CD4-positive, alpha-beta memory T cell (primary cell): ENCODE measurements at regions not wholly inside any gene's neighbourhood (a gene's known extent, or its start where the extent isn't known, plus 50 kb on each side); places are given as distances from the start of the nearest gene placed in this dataset.

Experiments used
- CTCF ChIA-PET: fragments of 350-600 bp; sonication (Branson Sonifier 250); formaldehyde crosslinking; loops from one replicate; lab custom pipeline; 2021; ENCODE audit warnings: inconsistent platforms; ENCODE audit not compliant: partially characterized antibody; lab: Charles Lee
- POLR2A ChIA-PET: fragments of 350-600 bp; sonication (Branson Sonifier 250); formaldehyde crosslinking; loops from one replicate; lab custom pipeline; 2021; ENCODE audit not compliant: partially characterized antibody; lab: Charles Lee
- DNase-seq, 5 donors: peaks; one replicate each; pipeline versions ENCODE4 v3.0.0 to v3.0.0-alpha.2; 2020 to 2022; ENCODE audit warnings: mixed read lengths in 1 of 5
- H3K27ac ChIP-seq: one replicate; pipeline ENCODE4 v1.7.0; 2013; ENCODE audit warnings: low read depth, low read length
- H3K27me3 ChIP-seq: 2 replicates; pipeline ENCODE4 v1.7.0; 2013; ENCODE audit warnings: mild to moderate bottlenecking, low read length, moderate library complexity; ENCODE audit not compliant: insufficient read depth
- H3K36me3 ChIP-seq: 2 replicates; pipeline ENCODE4 v1.7.0; 2013; ENCODE audit warnings: mild to moderate bottlenecking, low read length, moderate library complexity; ENCODE audit not compliant: insufficient read depth
- H3K4me1 ChIP-seq: 2 replicates; pipeline ENCODE4 v1.7.0; 2013; ENCODE audit warnings: mild to moderate bottlenecking, low read length, moderate library complexity; ENCODE audit not compliant: insufficient read depth
- H3K4me3 ChIP-seq, 2 donors: one replicate each; pipeline ENCODE4 v1.7.0; 2013; ENCODE audit warnings: low read length in 2 of 2, mild to moderate bottlenecking in 1 of 2
- H3K9me3 ChIP-seq, 2 donors: one replicate each; pipeline ENCODE4 v1.7.0; 2013; ENCODE audit warnings: low read length in 2 of 2, control low read depth in 1 of 2; ENCODE audit not compliant: control insufficient read depth in 1 of 2
- H3K27ac Mint-ChIP-seq, 7 donors: one replicate each; pipeline ENCODE4 v1.8.0; 2020 to 2021; ENCODE audit warnings: mixed read lengths in 7 of 7, mild to moderate bottlenecking in 6 of 7, inconsistent platforms in 3 of 7, moderate library complexity in 3 of 7
- H3K27me3 Mint-ChIP-seq, 2 donors: one replicate each; pipeline ENCODE4 v1.8.0; 2020 to 2021; ENCODE audit warnings: mixed read lengths in 2 of 2
- H3K36me3 Mint-ChIP-seq, 2 donors: one replicate each; pipeline ENCODE4 v1.8.0; 2020 to 2021; ENCODE audit warnings: mixed read lengths in 2 of 2, inconsistent platforms in 1 of 2, mild to moderate bottlenecking in 1 of 2
- H3K4me1 Mint-ChIP-seq, 4 donors: one replicate each; pipeline ENCODE4 v1.8.0; 2020 to 2021; ENCODE audit warnings: mixed read lengths in 4 of 4, mild to moderate bottlenecking in 1 of 4
- H3K4me3 Mint-ChIP-seq, 8 donors: one replicate each; pipeline ENCODE4 v1.8.0; 2020 to 2021; ENCODE audit warnings: mixed read lengths in 8 of 8, mild to moderate bottlenecking in 7 of 8, moderate library complexity in 6 of 8, inconsistent platforms in 3 of 8
- H3K9me3 Mint-ChIP-seq, 8 donors: one replicate each; pipeline ENCODE4 v1.8.0; 2020 to 2021; ENCODE audit warnings: mixed read lengths in 8 of 8, mild to moderate bottlenecking in 5 of 8, inconsistent platforms in 3 of 8, moderate library complexity in 1 of 8
- intact Hi-C: fragments of 100-400 bp; cut with micrococcal nuclease; formaldehyde crosslinking; loops from one replicate; pipeline ENCODE4 v1.15.1; 2023

- intact Hi-C loops: no loop called here
- no peaks in the 10 kb centered on the region for H3K4me1 Mint-ChIP-seq
- H3K27me3 Mint-ChIP-seq: no peaks in the 10 kb centered on the region
- H3K27ac ChIP-seq: no peak overlapping the region
- no peaks in the 10 kb centered on the region for H3K4me1 ChIP-seq
- H3K9me3 ChIP-seq: no peaks in the 10 kb centered on the region
- ChIA-PET CTCF (no interaction called here), POLR2A (no interaction called here)
- H3K27me3 ChIP-seq: no peaks in the 10 kb centered on the region
- no peaks in the 10 kb centered on the region for H3K36me3 Mint-ChIP-seq
- H3K9me3 Mint-ChIP-seq: peaks cover 0 to 8% (median 1%) of the 10 kb centered on the region in 8 donors
- H3K4me3 Mint-ChIP-seq: no peak overlapping the region
- DNase-seq: no peak
- no peaks in the 10 kb centered on the region for H3K36me3 ChIP-seq
- H3K4me3 ChIP-seq: no peak overlapping the region
- no peak overlapping the region for H3K27ac Mint-ChIP-seq
Measured at GRCh38 chr1:191624044-191624443, 534.2 kb upstream of the RGS18 start.

DNA sequence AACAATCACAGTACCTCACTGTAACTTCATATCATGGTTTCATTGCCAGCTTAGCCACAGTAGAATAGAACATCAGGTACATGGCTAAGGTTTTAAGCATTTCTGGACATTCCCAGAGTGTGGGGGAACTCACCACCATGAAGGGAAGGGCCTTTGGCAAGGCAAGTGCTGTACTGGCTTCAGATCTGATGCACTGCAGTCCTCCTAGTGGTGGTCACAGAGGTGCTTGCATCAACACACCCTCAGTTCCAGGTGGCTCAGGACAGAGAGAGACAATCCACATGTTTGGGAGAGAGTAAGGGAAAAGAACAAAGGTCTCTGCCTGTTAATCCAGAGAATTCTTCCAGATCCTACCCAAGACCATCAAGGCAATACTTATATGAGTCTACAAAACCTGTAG lies 528.4 kb upstream of the RGS18 start:
- peaks cover 0 to 14% (median 7%) of the 10 kb centered on the region in 8 donors for H3K9me3 Mint-ChIP-seq
- intact Hi-C loops: no loop called here
- ChIA-PET POLR2A (no interaction called here), CTCF (no interaction called here)
- DNase-seq: peak in 1 of 5 donors; percentile 15
- H3K36me3 Mint-ChIP-seq: no peaks in the 10 kb centered on the region
- H3K36me3 ChIP-seq: no peaks in the 10 kb centered on the region
- no peaks in the 10 kb centered on the region for H3K4me1 ChIP-seq
- no peak overlapping the region for H3K4me3 Mint-ChIP-seq
- H3K27ac ChIP-seq: no peak overlapping the region
- H3K27me3 Mint-ChIP-seq: no peaks in the 10 kb centered on the region
- no peaks in the 10 kb centered on the region for H3K4me1 Mint-ChIP-seq
- H3K9me3 ChIP-seq: no peaks in the 10 kb centered on the region
- H3K27ac Mint-ChIP-seq: no peak overlapping the region
- H3K27me3 ChIP-seq: no peaks in the 10 kb centered on the region
- no peak overlapping the region for H3K4me3 ChIP-seq

DNA sequence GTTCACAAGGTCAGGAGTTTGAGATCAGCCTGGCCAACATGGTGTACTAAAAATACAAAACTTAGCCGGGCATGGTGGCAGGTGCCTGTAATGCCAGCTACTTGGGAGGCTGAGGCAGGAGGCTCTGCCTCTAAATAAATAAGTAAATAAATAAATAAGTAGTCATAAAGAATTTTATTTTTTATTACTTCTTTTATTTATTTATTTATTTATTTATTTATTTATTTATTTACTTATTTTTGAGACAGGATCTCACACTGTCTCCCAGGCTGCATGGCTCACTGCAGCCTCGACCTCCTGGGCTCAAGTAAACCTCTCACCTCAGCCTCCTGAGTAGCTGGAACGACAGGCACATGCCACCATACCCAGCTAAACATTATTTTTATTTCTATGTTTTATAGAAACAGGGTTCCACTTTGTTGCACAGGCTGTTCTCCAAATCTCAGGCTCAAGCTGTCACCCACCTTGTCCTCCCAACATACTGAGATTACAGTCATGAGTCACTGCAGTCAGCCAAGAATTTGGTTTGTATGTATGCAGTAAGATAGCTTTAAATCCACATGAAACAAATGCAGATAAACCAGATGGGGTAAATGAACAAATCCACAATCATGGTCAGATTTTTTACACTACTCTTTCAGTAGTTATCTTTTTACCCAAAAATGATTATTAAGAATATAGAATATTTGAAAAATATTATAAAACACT lies 523.3 kb upstream of the RGS18 start:
- Mint-ChIP-seq H3K27ac (no peak overlapping the region), H3K4me3 (no peak overlapping the region), H3K9me3 (peaks cover 0 to 17% (median 6%) of the 10 kb centered on the region in 8 donors), H3K4me1 (no peaks in the 10 kb centered on the region), H3K27me3 (no peaks in the 10 kb centered on the region), H3K36me3 (no peaks in the 10 kb centered on the region)
- Histone ChIP-seq H3K4me1 (no peaks in the 10 kb centered on the region), H3K9me3 (no peaks in the 10 kb centered on the region), H3K4me3 (no peak overlapping the region), H3K36me3 (no peaks in the 10 kb centered on the region), H3K27me3 (no peaks in the 10 kb centered on the region), H3K27ac (no peak overlapping the region)
- ChIA-PET CTCF (no interaction called here), POLR2A (no interaction called here)
- intact Hi-C loops: no loop called here
- DNase-seq: no peak

DNA sequence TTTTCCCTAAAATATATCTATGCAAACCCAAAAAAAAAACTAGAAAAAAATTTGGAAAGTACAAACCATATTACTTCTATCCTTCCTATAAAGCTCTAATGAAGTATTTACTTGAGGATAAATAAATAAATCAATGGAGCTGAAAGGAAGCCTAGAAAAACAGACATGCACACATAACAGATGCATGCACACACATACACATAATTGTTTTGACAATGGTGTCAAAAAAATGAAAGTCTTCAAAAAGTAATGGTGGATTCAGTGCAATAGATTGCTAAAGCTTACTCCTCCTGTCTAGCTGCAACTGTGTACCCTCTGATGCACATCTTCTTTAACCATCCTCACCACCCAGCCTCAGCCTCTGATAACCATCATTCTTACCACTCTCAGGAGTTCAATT lies 521.9 kb upstream of the RGS18 start:
- POLR2A ChIA-PET: no interaction called here
- Mint-ChIP-seq H3K4me1 (no peaks in the 10 kb centered on the region), H3K9me3 (peaks cover 0 to 12% (median 4%) of the 10 kb centered on the region in 8 donors), H3K27me3 (no peaks in the 10 kb centered on the region), H3K36me3 (no peaks in the 10 kb centered on the region), H3K4me3 (no peak overlapping the region), H3K27ac (no peak overlapping the region)
- Histone ChIP-seq H3K27me3 (no peaks in the 10 kb centered on the region), H3K9me3 (no peaks in the 10 kb centered on the region), H3K4me1 (no peaks in the 10 kb centered on the region), H3K4me3 (no peak overlapping the region), H3K36me3 (no peaks in the 10 kb centered on the region), H3K27ac (no peak overlapping the region)
- no peak for DNase-seq
- CTCF ChIA-PET: no interaction called here
- intact Hi-C loops: no loop called here

DNA sequence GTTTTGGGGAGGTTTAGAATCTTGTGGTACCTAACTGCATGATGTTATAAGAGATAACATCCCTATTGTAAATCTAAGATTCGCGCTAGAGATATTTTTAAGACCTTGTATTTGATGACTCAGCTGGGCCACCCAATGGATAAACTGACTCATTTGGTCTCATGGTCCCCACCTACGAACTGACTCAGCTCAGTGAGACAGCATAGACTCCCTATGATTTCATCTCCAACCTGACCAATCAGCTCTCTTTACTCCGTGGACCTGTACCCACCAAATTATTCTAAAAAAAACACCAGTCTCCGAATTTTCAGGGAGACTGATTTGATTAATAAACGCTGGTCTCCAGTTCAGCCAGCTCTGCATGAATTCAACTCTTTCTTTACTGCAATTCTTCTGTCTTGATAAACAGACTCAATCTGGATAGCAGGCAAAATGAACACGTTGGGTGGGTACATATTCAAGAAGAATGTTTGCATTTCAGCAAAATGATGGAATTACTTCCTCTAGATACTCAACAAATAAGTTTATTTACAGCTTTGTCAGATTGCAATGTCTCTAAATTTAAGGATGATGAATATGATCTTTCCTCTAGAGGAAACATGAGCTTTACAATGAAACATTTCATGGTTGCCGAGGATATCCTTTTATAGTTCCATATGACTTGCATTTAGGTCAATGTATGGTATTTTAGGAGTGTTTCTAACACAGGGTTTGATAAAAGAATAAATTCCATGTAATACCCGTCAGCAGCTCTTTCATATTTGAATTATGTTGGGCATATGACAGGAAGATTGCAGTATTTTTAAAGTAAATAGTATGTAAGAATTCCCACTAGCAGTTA lies 516.6 kb upstream of the RGS18 start:
- Histone ChIP-seq H3K27me3 (no peaks in the 10 kb centered on the region), H3K4me1 (no peaks in the 10 kb centered on the region), H3K36me3 (no peaks in the 10 kb centered on the region), H3K27ac (no peak overlapping the region), H3K4me3 (no peak overlapping the region), H3K9me3 (no peaks in the 10 kb centered on the region)
- DNase-seq: no peak
- Mint-ChIP-seq H3K9me3 (peaks cover 0 to 6% (median 1%) of the 10 kb centered on the region in 8 donors), H3K36me3 (no peaks in the 10 kb centered on the region), H3K27ac (no peak overlapping the region), H3K4me3 (no peak overlapping the region), H3K4me1 (no peaks in the 10 kb centered on the region), H3K27me3 (no peaks in the 10 kb centered on the region)
- CTCF ChIA-PET: no interaction called here
- POLR2A ChIA-PET: no interaction called here
- intact Hi-C loops: no loop called here

GRCh38 chr1:191643060-191643459 lies 515.2 kb upstream of the RGS18 start:
- Histone ChIP-seq H3K27ac (no peak overlapping the region), H3K4me3 (no peak overlapping the region), H3K9me3 (no peaks in the 10 kb centered on the region), H3K27me3 (no peaks in the 10 kb centered on the region), H3K4me1 (no peaks in the 10 kb centered on the region), H3K36me3 (no peaks in the 10 kb centered on the region)
- ChIA-PET POLR2A (no interaction called here), CTCF (no interaction called here)
- no peak for DNase-seq
- Mint-ChIP-seq H3K9me3 (peaks cover 0 to 6% (median 0%) of the 10 kb centered on the region in 8 donors), H3K27ac (no peak overlapping the region), H3K36me3 (no peaks in the 10 kb centered on the region), H3K27me3 (no peaks in the 10 kb centered on the region), H3K4me3 (no peak overlapping the region), H3K4me1 (no peaks in the 10 kb centered on the region)
- intact Hi-C loops: no loop called here

- Histone ChIP-seq H3K9me3 (no peaks in the 10 kb centered on the region), H3K36me3 (no peaks in the 10 kb centered on the region), H3K4me1 (no peaks in the 10 kb centered on the region), H3K27ac (no peak overlapping the region), H3K4me3 (no peak overlapping the region), H3K27me3 (no peaks in the 10 kb centered on the region)
- Mint-ChIP-seq H3K4me1 (no peaks in the 10 kb centered on the region), H3K9me3 (peaks cover 2 to 12% (median 6%) of the 10 kb centered on the region in 8 donors), H3K36me3 (no peaks in the 10 kb centered on the region), H3K27me3 (no peaks in the 10 kb centered on the region), H3K4me3 (no peak overlapping the region), H3K27ac (no peak overlapping the region)
- intact Hi-C loops: no loop called here
- ChIA-PET POLR2A (no interaction called here), CTCF (no interaction called here)
- DNase-seq: no peak
Measured at GRCh38 chr1:191648939-191649338, 509.3 kb upstream of the RGS18 start.
